OCI-LY7 (cell line): ENCODE measurements at regions not wholly inside any gene's neighbourhood (a gene's known extent, or its start where the extent isn't known, plus 50 kb on each side); places are given as distances from the start of the nearest gene placed in this dataset.

Experiments
- BruUV-seq: library from RNA; stranded (reverse); fragments of 400-500 nt; replicated peaks from 2 replicates; lab custom pipeline; 2021; lab: Mats Ljungman, UMichigan
- CTCF ChIA-PET: fragments of 300-600 bp; sonication (Branson Sonifier 250); formaldehyde crosslinking; loops from one replicate; lab custom pipeline; 2022; ENCODE audit warnings: antibody characterized with exemption; ENCODE audit not compliant: unreplicated experiment; lab: Charles Lee
- POLR2A ChIA-PET: fragments of 300-600 bp; sonication (Branson Sonifier 250); formaldehyde crosslinking; loops from one replicate; lab custom pipeline; 2022; ENCODE audit warnings: antibody characterized with exemption; lab: Charles Lee
- DNase-seq: peaks from one replicate; pipeline ENCODE4 v3.0.0-alpha.2; 2015; ENCODE audit warnings: low spot score
- H2AFZ ChIP-seq: fragments of 200-600 bp; sonication (generic), shearing (Covaris generic); 2 replicates; pipeline ENCODE4 v1.6.1; 2014; ENCODE audit warnings: mild to moderate bottlenecking, antibody characterized with exemption, low read length, moderate library complexity
- H3K27ac ChIP-seq: fragments of 200-600 bp; sonication (generic); 2 replicates; pipeline ENCODE4 v1.5.1; 2014; ENCODE audit warnings: mixed run types, low read depth, mild to moderate bottlenecking, moderate library complexity, low read length, inconsistent platforms; ENCODE audit not compliant: poor library complexity, severe bottlenecking
- H3K36me3 ChIP-seq: fragments of 200-600 bp; sonication (generic); 2 replicates; pipeline ENCODE4 v1.6.1; 2014; ENCODE audit warnings: mild to moderate bottlenecking, antibody characterized with exemption, low read length, moderate library complexity, mixed read lengths; ENCODE audit not compliant: insufficient read depth
- H3K4me1 ChIP-seq: fragments of 200-600 bp; sonication (generic); 2 replicates; pipeline ENCODE4 v1.5.1; 2014; ENCODE audit warnings: mild to moderate bottlenecking, low read length; ENCODE audit not compliant: insufficient read depth, poor library complexity, severe bottlenecking
- H3K4me2 ChIP-seq: fragments of 200-600 bp; sonication (generic); 2 replicates; pipeline ENCODE4 v1.6.1; 2014; ENCODE audit warnings: mild to moderate bottlenecking, low read length
- H3K4me3 ChIP-seq: fragments of 200-600 bp; sonication (generic); 2 replicates; pipeline ENCODE4 v1.5.1; 2014; ENCODE audit warnings: mild to moderate bottlenecking, low read depth, low read length; ENCODE audit not compliant: poor library complexity, severe bottlenecking
- H3K79me2 ChIP-seq: fragments of 200-600 bp; sonication (generic); 2 replicates; pipeline ENCODE4 v1.6.1; 2016; ENCODE audit warnings: low read depth, mild to moderate bottlenecking, low read length, moderate library complexity, mixed read lengths; ENCODE audit not compliant: insufficient read depth
- H3K9me2 ChIP-seq: fragments of 200-600 bp; sonication (generic); 2 replicates; pipeline ENCODE4 v1.6.1; 2016; ENCODE audit warnings: mild to moderate bottlenecking, low read length, mixed read lengths; ENCODE audit not compliant: insufficient read depth
- H3K9me3 ChIP-seq: fragments of 200-600 bp; sonication (generic); 2 replicates; pipeline ENCODE4 v1.6.1; 2014; ENCODE audit warnings: mild to moderate bottlenecking, mixed run types, low read length, mixed read lengths
- H4K20me1 ChIP-seq: fragments of 200-600 bp; sonication (generic); 2 replicates; pipeline ENCODE4 v1.6.1; 2014; ENCODE audit warnings: mild to moderate bottlenecking, antibody characterized with exemption, low read length, moderate library complexity, mixed read lengths; ENCODE audit not compliant: insufficient read depth
- EZH2phosphoT487 ChIP-seq: fragments of 200-600 bp; sonication (generic); IDR thresholded peaks from 2 replicates; pipeline ENCODE4 v1.6.1; 2018; ENCODE audit warnings: low read depth, borderline replicate concordance, mild to moderate bottlenecking, mixed run types, antibody characterized with exemption, low read length, moderate library complexity, mixed read lengths
- intact Hi-C: fragments of 100-400 bp; cut with micrococcal nuclease; formaldehyde crosslinking; loops from one replicate; pipeline ENCODE4 v1.10.0; 2022; ENCODE audit not compliant: unreplicated experiment
- TF ChIP-seq, protein P1 (sequence below): fragments of 200-600 bp; sonication (generic); conservative IDR thresholded peaks from 2 replicates; pipeline ENCODE4 v1.5.1; 2014; ENCODE audit warnings: mild to moderate bottlenecking, antibody characterized with exemption, low read length, moderate library complexity, mixed read lengths

DNA sequence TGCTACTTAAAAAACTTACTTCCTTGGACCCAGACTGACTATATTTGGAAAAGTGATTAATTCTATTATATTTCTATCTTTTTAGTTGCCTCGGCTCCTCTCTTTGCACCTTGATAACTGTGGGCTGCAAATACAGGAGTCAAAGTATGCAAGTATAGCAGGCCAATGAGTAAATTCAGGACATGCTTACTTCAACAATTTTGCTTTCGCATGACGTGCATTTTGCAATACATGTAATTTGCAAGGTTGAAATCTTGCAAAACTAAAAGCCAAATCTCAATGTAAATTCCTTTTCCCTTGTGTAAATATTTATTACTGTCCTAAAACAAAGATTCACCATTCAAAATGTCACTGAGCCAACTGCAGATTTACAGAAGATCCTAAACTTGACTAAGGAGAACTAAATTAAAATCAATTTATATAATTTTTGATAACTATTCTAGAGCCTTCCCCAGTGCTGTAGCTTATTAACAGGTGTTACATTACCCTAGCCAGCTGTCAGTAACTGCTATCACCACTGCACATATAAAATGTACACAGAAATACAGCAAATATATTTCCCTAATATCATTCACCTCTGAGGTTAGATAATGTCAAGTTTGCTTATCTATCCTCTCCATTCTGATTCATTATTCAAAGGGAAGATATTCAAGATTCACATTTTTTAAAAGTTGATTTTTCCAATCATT, 1069.5 kb downstream of the TRHDE start:
- intact Hi-C loops: no loop called here
- CTCF ChIA-PET: no interaction called here
- Histone ChIP-seq H3K36me3 (no peaks in the 10 kb centered on the region), H3K4me1 (no peaks in the 10 kb centered on the region), H3K4me2 (no peak overlapping the region), H3K4me3 (no peak overlapping the region), H2AFZ (no peak overlapping the region), H3K27ac (no peak overlapping the region), H3K9me2 (no peaks in the 10 kb centered on the region), H3K79me2 (no peaks in the 10 kb centered on the region), H3K9me3 (no peaks in the 10 kb centered on the region), H4K20me1 (no peaks in the 10 kb centered on the region)
- POLR2A ChIA-PET: no interaction called here
- TF ChIP-seq EZH2phosphoT487: no peak
- TF ChIP-seq, protein P1, sequence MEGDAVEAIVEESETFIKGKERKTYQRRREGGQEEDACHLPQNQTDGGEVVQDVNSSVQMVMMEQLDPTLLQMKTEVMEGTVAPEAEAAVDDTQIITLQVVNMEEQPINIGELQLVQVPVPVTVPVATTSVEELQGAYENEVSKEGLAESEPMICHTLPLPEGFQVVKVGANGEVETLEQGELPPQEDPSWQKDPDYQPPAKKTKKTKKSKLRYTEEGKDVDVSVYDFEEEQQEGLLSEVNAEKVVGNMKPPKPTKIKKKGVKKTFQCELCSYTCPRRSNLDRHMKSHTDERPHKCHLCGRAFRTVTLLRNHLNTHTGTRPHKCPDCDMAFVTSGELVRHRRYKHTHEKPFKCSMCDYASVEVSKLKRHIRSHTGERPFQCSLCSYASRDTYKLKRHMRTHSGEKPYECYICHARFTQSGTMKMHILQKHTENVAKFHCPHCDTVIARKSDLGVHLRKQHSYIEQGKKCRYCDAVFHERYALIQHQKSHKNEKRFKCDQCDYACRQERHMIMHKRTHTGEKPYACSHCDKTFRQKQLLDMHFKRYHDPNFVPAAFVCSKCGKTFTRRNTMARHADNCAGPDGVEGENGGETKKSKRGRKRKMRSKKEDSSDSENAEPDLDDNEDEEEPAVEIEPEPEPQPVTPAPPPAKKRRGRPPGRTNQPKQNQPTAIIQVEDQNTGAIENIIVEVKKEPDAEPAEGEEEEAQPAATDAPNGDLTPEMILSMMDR: no peak
- no TSS peak for BruUV-seq
- no peak for DNase-seq

GRCh38 chr12:73342733-73343132, 1070.6 kb downstream of the TRHDE start:
- H3K4me3 ChIP-seq: no peak overlapping the region
- BruUV-seq: no TSS peak
- H2AFZ ChIP-seq: no peak overlapping the region
- no peaks in the 10 kb centered on the region for H3K36me3 ChIP-seq
- no peak for DNase-seq
- H3K4me2 ChIP-seq: no peak overlapping the region
- TF ChIP-seq EZH2phosphoT487: no peak
- TF ChIP-seq, protein P1: no peak
- H3K9me3 ChIP-seq: no peaks in the 10 kb centered on the region
- no peaks in the 10 kb centered on the region for H3K4me1 ChIP-seq
- intact Hi-C loops: no loop called here
- H3K9me2 ChIP-seq: no peaks in the 10 kb centered on the region
- H3K79me2 ChIP-seq: no peaks in the 10 kb centered on the region
- no peak overlapping the region for H3K27ac ChIP-seq
- ChIA-PET CTCF (no interaction called here), POLR2A (no interaction called here)
- no peaks in the 10 kb centered on the region for H4K20me1 ChIP-seq

DNA sequence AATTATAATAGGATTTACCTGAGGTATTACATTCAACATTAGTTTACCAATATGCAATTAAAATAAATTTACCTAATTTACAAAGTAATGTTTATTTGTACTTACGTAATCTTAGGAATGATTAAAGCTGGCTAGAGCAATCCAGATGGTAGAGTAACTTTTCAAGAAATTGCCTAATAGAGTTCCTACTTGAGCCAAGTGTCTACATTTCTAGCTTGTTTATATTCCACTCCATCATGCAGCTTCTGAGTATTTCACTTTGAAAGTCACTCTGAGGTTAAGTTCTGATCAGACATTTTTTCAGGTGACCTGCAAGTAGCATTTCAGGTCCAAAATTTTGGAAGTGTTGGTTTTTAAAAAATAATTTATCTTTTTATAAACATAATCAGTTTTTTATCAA, 1080.7 kb downstream of the TRHDE start:
- CTCF ChIA-PET: no interaction called here

More for the DNA sequence above, 1080.7 kb downstream of the TRHDE start:
- H3K4me2 ChIP-seq: no peak overlapping the region
- no peak for TF ChIP-seq EZH2phosphoT487
- TF ChIP-seq, protein P1: no peak
- no peaks in the 10 kb centered on the region for H3K79me2 ChIP-seq
- POLR2A ChIA-PET: interaction anchor here (0.6 to 0.7 kb wide), 2 partner anchors 189 to 1324 kb away, joined by 3 to 4 read pairs; no protein-coding TSS in a partner anchor
- DNase-seq: no peak
- BruUV-seq: no TSS peak
- no peak overlapping the region for H3K27ac ChIP-seq
- H3K36me3 ChIP-seq: no peaks in the 10 kb centered on the region
- no peaks in the 10 kb centered on the region for H4K20me1 ChIP-seq
- H2AFZ ChIP-seq: no peak overlapping the region
- intact Hi-C loops: no loop called here
- H3K4me3 ChIP-seq: no peak overlapping the region
- no peaks in the 10 kb centered on the region for H3K4me1 ChIP-seq
- no peaks in the 10 kb centered on the region for H3K9me2 ChIP-seq
- H3K9me3 ChIP-seq: no peaks in the 10 kb centered on the region
